HG02642 (cell line): ENCODE measurements at regions not wholly inside any gene's neighbourhood (a gene's known extent, or its start where the extent isn't known, plus 50 kb on each side); places are given as distances from the start of the nearest gene placed in this dataset.

Experiments used
- ATAC-seq: cut with Tn5 transposase; IDR thresholded peaks from one replicate; pipeline ENCODE4 v1.9.1; 2021; ENCODE audit warnings: mild to moderate bottlenecking; ENCODE audit not compliant: unreplicated experiment, poor library complexity

- ATAC-seq = peak; percentile 93
Measured at GRCh38 chr7:25031007-25031406, 51.0 kb upstream of the OSBPL3 start.
